ENCODE measurements at regions not wholly inside any gene's neighbourhood (a gene's known extent, or its start where the extent isn't known, plus 50 kb on each side); places are given as distances from the start of the nearest gene placed in this dataset.
A peak's percentile ranks its signal among the peaks of the same experiment; 100 is the strongest.

- DNase-seq = no peak
Observed at GRCh38 chr14:83372271-83372670, 1838.6 kb upstream of the SEL1L start.

GRCh38 chr14:83379436-83379835 is 1845.8 kb upstream of the SEL1L start:
- no peak for DNase-seq

- no peak for DNase-seq
Observed at GRCh38 chr14:83384253-83384652, 1850.6 kb upstream of the SEL1L start.

GRCh38 chr14:83395321-83395720 is 1861.7 kb upstream of the SEL1L start:
- no peak for DNase-seq

- DNase-seq = no peak
Observed at GRCh38 chr14:83416476-83416875, 1882.8 kb upstream of the SEL1L start.

- no peak for DNase-seq
Observed at GRCh38 chr14:83419420-83419819, 1885.8 kb upstream of the SEL1L start.

- no peak for DNase-seq
Observed at GRCh38 chr14:83421711-83422110, 1888.1 kb upstream of the SEL1L start.

- DNase-seq = no peak
Observed at GRCh38 chr14:83425138-83425537, 1891.5 kb upstream of the SEL1L start.

- no peak for DNase-seq
Observed at GRCh38 chr14:83425706-83426105, 1892.1 kb upstream of the SEL1L start.

GRCh38 chr14:83433618-83434017 is 1900.0 kb upstream of the SEL1L start:
- DNase-seq = no peak

- no peak for DNase-seq
Observed at GRCh38 chr14:83441801-83442200, 1908.1 kb upstream of the SEL1L start.

GRCh38 chr14:83455561-83455960 is 1921.9 kb upstream of the SEL1L start:
- no peak for DNase-seq

- no peak for DNase-seq
Observed at GRCh38 chr14:83461521-83461920, 1927.9 kb upstream of the SEL1L start.

- no peak for DNase-seq
Observed at GRCh38 chr14:83462759-83463158, 1929.1 kb upstream of the SEL1L start.

GRCh38 chr14:83463500-83464098 is 1929.9 kb upstream of the SEL1L start:
- peak in 17 of 56 donors; percentile 0 to 61 (median 4) for DNase-seq

- DNase-seq = no peak
Observed at GRCh38 chr14:83467811-83468210, 1934.2 kb upstream of the SEL1L start.

- no peak for DNase-seq
Observed at GRCh38 chr14:83470466-83470865, 1936.8 kb upstream of the SEL1L start.

GRCh38 chr14:83470959-83471695 is 1937.5 kb upstream of the SEL1L start:
- DNase-seq = no peak

- no peak for DNase-seq
Observed at GRCh38 chr14:83473416-83474235, 1940.0 kb upstream of the SEL1L start.

GRCh38 chr14:83478741-83479140 is 1945.1 kb upstream of the SEL1L start:
- no peak for DNase-seq

GRCh38 chr14:83483063-83483462 is 1949.4 kb upstream of the SEL1L start:
- DNase-seq = no peak

GRCh38 chr14:83485591-83485990 is 1951.9 kb upstream of the SEL1L start:
- DNase-seq = no peak

Data from amygdala (tissue), 56 donors.